ENCODE measurements at regions not wholly inside any gene's neighbourhood (a gene's known extent, or its start where the extent isn't known, plus 50 kb on each side); places are given as distances from the start of the nearest gene placed in this dataset.

DNA sequence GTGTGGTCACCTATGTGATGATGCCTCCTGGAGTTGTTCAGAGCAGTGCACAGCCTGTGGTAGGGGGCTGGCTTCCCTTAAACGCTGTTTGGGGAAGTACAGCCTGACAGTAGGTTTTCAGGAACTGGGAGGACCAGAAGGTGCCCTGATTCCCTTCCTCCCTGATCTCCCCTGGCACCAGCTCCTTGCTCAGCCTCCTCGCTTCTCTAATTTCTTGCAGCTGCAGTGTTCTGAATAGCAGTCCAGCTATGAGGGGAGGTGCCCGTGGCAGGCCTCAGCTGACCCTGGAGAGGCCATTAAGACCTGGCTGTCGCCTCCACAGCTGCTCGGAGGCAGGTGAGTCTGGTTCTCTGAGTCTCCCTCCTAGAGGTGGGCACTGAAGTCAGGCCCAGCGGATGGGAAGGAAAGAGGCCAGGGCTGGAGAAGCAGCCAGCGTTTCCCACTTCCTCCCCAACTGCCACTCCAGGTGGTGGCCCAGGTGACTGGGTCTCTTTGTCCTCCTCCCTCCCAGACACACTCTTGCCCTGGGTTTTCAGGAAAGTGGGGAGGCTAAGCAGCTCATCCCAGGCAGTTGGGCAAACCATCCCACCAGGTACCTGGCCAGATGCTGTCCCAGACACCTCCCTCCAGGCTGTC is 52.0 kb upstream of the RPL11 start:
- DNase-seq (ENCODE audit: low spot score) = no peak

DNA sequence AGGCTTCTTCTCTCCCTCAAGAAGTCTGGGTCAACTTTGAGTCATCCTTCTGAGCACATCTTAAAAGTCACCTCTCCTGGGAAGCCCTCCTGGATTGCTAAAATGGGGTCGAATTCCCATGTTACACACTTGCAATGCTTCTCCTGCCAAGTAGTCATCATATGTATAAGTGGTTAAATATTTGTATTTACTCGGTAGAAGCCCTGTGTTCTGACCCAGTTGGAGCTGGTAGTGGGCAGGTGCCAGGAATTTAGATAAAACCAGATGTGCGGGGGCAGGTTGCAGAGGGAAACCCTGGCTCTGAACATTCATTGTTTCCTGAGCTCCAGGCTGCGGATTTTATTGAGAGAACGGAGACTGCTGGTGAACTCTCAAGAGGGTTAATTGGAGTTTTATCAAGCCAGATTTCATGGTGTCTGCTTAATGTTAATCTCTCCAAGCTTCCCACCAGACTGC is 52.8 kb upstream of the RPL11 start:
- DNase-seq (ENCODE audit: low spot score) = peak; percentile 43

GRCh38 chr1:23638188-23638619 is 53.4 kb upstream of the RPL11 start:
- no peak for DNase-seq (ENCODE audit: low spot score)

GRCh38 chr1:23636009-23636408 is 55.6 kb upstream of the RPL11 start:
- no peak for DNase-seq (ENCODE audit: low spot score)

DNA sequence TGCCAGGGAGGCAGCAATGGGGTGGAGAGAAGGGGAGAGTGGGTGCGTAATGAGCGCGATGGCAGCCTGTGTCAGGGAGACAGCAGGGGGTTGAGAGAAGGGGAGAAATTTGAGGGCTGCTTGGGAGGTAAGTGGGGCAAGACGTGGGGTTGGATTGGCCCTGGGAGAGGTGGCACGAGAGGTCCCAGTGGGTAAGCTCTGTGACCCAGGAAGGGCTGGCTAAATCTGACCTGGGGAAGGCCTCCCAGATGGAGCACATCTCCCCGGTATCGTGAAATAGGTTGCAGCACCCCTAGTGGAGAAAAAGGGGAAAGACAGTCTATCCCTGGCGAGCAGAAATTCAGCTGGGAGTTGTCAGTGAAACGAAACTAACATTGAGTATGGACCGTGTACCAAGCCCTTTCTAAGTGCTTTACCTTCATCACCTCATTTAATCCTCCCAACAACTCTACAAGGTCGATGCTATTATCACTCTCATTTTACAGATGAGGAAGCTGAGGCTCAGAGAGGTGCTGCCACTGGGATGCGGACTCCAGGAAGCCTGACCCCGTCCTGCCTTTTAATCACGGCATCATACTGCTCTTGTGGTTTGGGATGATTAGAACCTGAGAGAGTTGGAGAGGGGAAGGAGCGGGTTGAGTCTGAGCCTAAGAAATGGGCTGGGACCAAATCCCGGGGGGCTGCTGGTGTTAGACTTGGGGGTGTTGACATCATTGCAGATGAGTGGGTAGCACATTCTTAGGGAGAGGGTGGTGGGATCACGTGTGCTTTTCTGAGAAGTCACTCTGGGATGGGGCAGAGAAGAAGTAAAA is 56.6 kb upstream of the RPL11 start:
- peak; percentile 92 for DNase-seq (ENCODE audit: low spot score)

GRCh38 chr1:23634518-23634839 is 57.1 kb upstream of the RPL11 start:
- no peak for DNase-seq (ENCODE audit: low spot score)

DNA sequence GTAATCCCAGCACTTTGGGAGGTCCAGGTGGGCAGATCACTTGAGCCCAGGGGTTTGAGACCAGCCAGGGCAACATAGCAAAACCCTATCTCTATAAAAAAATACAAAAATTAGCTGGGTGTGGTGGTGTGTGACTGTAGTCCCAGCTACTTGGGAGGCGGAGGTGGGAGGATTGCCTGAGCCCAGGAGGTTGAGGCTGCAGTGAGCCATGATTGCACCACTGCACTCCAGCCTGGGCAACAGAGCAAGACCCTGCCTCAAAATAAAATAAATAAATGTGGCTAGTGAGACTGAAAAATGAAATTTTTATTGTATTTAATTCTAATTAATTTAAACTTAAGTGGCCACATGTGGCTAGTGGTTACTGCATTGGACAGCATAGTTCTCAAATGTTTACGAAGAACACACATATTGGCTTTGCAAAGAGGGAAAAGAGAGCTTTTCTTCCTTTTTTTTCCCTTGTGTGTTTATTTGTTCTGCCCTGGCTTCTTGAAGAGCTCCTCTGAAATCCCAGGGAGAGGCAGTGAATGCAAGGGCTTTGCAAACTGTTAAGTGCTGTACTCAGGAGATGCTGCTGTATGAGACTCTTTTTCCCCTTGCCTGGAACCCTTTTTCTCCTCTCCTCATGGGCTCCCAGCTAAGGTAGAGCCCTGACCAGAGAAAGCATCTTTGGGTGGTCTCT is 59.0 kb upstream of the RPL11 start:
- DNase-seq (ENCODE audit: low spot score) = no peak

DNA sequence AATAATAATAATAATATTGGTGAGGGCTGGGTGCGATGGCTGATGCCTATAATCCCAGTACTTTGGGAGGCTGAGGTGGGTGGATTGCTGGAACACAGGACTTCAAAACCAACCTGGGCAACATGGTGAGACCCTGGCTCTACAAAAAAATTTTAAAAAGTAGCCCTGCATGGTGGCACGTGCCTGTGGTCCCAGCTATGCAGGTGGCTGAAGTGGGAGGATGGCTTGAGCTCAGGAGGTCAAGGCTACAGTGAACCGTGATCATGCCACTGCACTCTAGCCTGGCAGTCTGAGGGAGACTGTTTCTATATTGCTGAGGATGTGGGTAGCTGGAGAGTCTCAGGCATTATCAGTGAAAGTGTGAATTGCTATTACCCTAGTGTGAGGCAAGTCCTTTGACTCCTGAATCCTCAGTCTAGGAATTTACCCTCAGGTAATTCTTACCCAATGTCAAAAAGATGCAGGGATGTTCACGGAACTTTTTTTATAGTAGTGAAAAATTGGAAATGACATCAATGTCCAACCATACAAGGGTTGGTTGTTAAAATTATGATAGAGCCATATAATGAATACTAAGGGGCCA is 61.8 kb upstream of the RPL11 start:
- DNase-seq (ENCODE audit: low spot score) = no peak

DNA sequence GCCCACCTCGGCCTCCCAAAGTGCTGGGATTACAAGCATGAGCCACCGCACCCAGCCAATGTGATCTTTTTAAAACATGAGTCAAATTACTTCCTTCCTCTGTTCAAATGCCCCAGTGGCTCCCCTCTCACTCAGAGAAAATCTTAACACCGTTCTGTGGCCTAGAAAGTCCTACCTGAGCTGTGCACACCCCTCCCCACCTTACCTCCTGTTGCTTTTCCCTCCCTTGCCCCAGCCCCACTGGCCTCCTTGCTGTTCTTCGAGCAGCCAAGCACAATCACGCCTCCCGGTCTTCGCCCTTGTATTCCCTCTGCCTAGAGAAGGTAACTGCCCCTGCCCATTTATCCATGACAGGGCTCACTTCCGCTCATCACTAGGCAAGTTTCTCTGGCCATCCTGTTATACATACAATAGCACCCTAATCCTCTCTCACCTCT is 62.6 kb upstream of the RPL11 start:
- DNase-seq (ENCODE audit: low spot score) = no peak

GRCh38 chr1:23627069-23627735 is 64.4 kb upstream of the RPL11 start:
- no peak for DNase-seq (ENCODE audit: low spot score)

DNA sequence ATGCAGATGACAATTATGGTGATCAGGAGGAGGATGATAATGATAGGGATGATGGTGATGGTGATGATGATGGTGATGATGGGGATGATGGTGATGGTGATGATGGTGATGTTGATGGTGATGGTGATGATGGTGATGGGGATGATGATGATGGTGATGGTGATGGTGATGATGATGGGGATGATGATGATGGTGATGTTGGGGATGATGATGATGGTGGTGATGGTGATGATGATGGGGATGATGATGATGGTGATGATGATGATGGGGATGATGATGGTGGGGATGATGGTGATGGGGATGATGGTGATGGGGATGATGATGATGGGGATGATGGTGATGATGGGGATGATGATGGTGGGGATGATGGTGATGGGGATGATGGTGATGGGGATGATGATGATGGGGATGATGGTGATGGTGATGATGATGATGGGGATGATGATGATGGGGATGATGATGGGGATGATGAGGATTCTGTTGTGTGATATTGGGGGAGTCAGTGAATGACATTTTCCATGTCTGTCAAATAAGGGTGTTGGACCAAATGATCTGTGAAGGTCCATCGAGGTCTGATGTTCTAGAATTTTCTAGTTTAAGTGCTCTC is 65.6 kb upstream of the RPL11 start:
- DNase-seq (ENCODE audit: low spot score) = no peak

GRCh38 chr1:23625459-23625858 is 66.1 kb upstream of the RPL11 start:
- DNase-seq (ENCODE audit: low spot score) = no peak

DNA sequence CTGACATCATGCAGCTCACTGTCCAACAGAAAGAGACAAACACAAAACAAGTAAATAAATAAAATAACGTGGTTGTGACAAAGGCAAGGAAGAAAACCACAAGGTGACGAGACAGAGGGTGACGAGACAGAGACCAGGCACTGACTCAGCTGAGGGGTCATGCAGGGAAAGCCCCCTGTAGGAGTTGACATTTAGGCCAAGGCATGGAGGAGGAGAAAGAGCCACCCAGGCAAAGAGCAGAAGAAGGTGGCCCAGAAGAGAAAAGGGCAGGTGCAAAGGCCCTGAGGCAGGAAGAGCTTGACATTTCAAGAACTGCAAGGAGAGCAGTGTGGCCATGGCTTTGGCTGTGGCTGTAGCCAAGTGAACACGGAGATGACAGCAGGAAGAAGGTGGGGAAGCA is 65.1 kb upstream of the ID3 start:
- no peak for DNase-seq (ENCODE audit: low spot score)

GRCh38 chr1:23622284-23622683 is 63.0 kb upstream of the ID3 start:
- DNase-seq (ENCODE audit: low spot score) = no peak

GRCh38 chr1:23620605-23621004 is 61.3 kb upstream of the ID3 start:
- no peak for DNase-seq (ENCODE audit: low spot score)

- peak; percentile 53 for DNase-seq (ENCODE audit: low spot score)
These were observed 60.2 kb upstream of the ID3 start for GRCh38 chr1:23619299-23620188.

DNA sequence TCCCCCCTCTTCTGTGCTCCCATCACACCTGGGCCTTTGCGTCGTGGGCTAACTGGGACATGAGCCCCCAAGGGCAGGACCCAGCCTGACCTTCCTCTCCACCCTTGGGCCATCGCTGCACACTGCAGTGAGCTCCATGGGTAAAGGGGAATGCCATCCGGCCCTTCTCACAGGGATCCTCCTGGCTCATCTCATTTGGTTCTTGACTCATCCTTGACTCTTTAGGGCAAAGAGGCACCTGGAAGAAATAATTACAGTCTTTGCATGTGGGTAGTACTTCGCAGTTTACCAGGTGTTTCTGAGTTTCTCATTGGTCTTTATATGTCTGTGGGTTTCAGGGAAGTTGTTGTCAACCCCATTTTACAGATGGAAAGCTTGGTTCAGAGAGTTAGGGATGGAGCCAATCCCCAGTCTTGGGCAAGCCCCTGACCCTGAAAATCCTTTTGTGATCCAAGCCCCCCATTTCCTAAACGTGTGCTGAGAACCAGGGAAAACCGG is 59.3 kb upstream of the ID3 start:
- no peak for DNase-seq (ENCODE audit: low spot score)

DNA sequence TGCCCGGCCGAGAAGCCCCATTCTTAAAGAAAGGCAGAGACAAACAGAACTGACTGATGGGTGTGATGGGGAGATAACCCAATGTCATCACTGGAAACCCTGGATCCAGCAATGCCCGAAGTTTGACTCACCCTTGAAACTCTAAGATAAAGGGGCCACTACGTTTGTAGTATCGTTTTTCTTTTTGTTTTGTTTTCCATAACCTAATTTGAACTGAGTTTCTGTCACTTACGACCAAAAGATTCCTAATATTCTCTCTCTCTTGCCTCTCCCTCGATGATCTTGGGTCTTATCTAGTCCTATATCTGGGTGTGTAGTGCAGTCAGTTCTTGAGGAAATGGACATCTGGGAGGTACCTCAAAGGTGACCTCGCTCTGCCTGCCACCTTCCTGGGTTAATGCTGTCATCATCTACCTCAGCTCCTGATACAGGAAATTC is 57.8 kb upstream of the ID3 start:
- DNase-seq (ENCODE audit: low spot score) = no peak

DNA sequence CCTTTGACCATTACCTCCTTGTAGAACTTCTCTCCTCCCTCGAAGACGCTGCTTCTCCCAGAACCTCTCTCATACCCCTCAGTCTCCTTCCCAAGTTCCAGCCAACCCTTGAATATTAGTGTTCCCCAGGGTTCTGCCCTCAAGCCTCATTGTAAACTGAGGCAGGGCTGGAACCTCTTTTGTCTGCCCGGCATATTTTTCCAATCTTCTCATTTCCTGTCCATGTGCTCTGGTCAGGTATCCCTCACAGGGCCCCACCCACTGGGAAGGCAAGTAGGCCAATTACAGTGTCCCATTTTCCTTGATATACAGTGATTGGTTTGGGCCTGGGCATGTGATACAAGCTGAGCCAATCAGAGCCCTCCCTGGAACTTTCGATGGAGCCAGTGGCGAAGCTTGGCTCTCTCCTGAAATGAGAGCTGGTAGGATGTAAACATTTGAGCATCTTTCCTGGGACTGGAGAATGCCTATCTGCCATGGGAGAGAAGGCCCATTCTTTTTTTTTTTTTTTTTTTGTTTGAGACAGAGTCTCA is 57.1 kb upstream of the ID3 start:
- DNase-seq (ENCODE audit: low spot score) = no peak

- no peak for DNase-seq (ENCODE audit: low spot score)
These were observed 56.6 kb upstream of the ID3 start for GRCh38 chr1:23615852-23616251.

All from AG20443 (cell line).